H1 (cell line): ENCODE measurements at regions not wholly inside any gene's neighbourhood (a gene's known extent, or its start where the extent isn't known, plus 50 kb on each side); places are given as distances from the start of the nearest gene placed in this dataset.

Experiments
- CTCF ChIA-PET: fragments of 300-600 bp; sonication (Branson Sonifier 250); formaldehyde crosslinking; loops from one replicate; lab custom pipeline; 2021; ENCODE audit not compliant: partially characterized antibody; lab: Charles Lee
- POLR2A ChIA-PET: fragments of 300-600 bp; sonication (Branson Sonifier 250); formaldehyde crosslinking; loops from one replicate; lab custom pipeline; 2021; ENCODE audit warnings: inconsistent platforms; ENCODE audit not compliant: partially characterized antibody; lab: Charles Lee
- DNase-seq, 2 experiments: peaks; one replicate each; pipeline versions ENCODE4 v3.0.0 to v3.0.0-alpha.2; 2010 to 2022; ENCODE audit warnings: low spot score in 2 of 2, low read depth in 1 of 2, mixed read lengths in 1 of 2
- FAIRE-seq: peaks from 2 replicates; lab custom pipeline; 2011; peaks lifted over from hg19 to GRCh38; lab: Jason Lieb, UNC
- H2AFZ ChIP-seq: 2 replicates; pipeline ENCODE4 v1.8.1; 2012; ENCODE audit warnings: low read length, inconsistent platforms
- H2AK5ac ChIP-seq: 2 replicates; pipeline ENCODE4 v1.6.1; 2013; ENCODE audit warnings: low read depth, low read length
- H2BK120ac ChIP-seq: replicated peaks from 2 replicates; pipeline ENCODE3; 2013; ENCODE audit warnings: low read depth, low read length, inconsistent platforms
- H2BK12ac ChIP-seq: 2 replicates; pipeline ENCODE4 v1.6.1; 2013; ENCODE audit warnings: low read depth, low read length
- H2BK15ac ChIP-seq: 2 replicates; pipeline ENCODE4 v1.6.1; 2013; ENCODE audit warnings: low read length
- H2BK20ac ChIP-seq: 2 replicates; pipeline ENCODE4 v1.6.1; 2013; ENCODE audit warnings: low read length
- H2BK5ac ChIP-seq: 2 replicates; pipeline ENCODE4 v1.6.1; 2013; ENCODE audit warnings: low read depth, low read length
- H3K14ac ChIP-seq: 2 replicates; pipeline ENCODE4 v1.6.1; 2013; ENCODE audit warnings: inconsistent platforms; ENCODE audit not compliant: insufficient read length
- H3K18ac ChIP-seq: 2 replicates; pipeline ENCODE4 v1.6.1; 2013; ENCODE audit warnings: low read length; ENCODE audit errors: extremely low read depth
- H3K23ac ChIP-seq: 2 replicates; pipeline ENCODE4 v1.6.1; 2013; ENCODE audit warnings: inconsistent platforms; ENCODE audit not compliant: insufficient read length
- H3K23me2 ChIP-seq: 2 replicates; pipeline ENCODE4 v1.6.1; 2013; ENCODE audit warnings: low read depth, low read length
- H3K27ac ChIP-seq: 2 replicates; pipeline ENCODE4 v1.6.1; 2011; ENCODE audit warnings: low read depth, low read length, inconsistent platforms
- H3K27me3 ChIP-seq, 4 experiments: replicated peaks in 1 of 4; 1 replicate in 1 of 4; 2 replicates in 3 of 4; pipeline versions ENCODE4 v1.6.1 to v1.8.1; 2011 to 2013; ENCODE audit warnings: low read length in 3 of 4, mild to moderate bottlenecking in 3 of 4, inconsistent platforms in 2 of 4, mixed read lengths in 2 of 4, moderate library complexity in 1 of 4; ENCODE audit not compliant: control insufficient read depth in 3 of 4, insufficient read depth in 3 of 4; ENCODE audit errors: extremely low read depth in 1 of 4
- H3K36me3 ChIP-seq, 4 experiments: 2 replicates each; pipeline versions ENCODE4 v1.6.1 to v1.8.1; 2011 to 2013; ENCODE audit warnings: mild to moderate bottlenecking in 4 of 4, low read length in 3 of 4, moderate library complexity in 2 of 4, control low read depth in 1 of 4, inconsistent platforms in 1 of 4; ENCODE audit not compliant: insufficient read depth in 4 of 4, control insufficient read depth in 2 of 4
- H3K4ac ChIP-seq: replicated peaks from 2 replicates; pipeline ENCODE3; 2013; ENCODE audit warnings: low read length, low read depth, mixed read lengths, inconsistent platforms; ENCODE audit not compliant: insufficient read length
- H3K4me1 ChIP-seq, 4 experiments: replicated peaks in 1 of 4; 1 replicate in 1 of 4; 2 replicates in 3 of 4; pipeline versions ENCODE4 v1.6.1 to v1.8.1; 2011 to 2013; ENCODE audit warnings: low read length in 3 of 4, inconsistent platforms in 2 of 4, mixed read lengths in 1 of 4; ENCODE audit not compliant: insufficient read depth in 4 of 4, control insufficient read depth in 3 of 4
- H3K4me2 ChIP-seq, 2 experiments: 2 replicates each; pipeline versions ENCODE4 v1.6.1 to v1.8.1; 2011 to 2013; ENCODE audit warnings: low read depth in 2 of 2, low read length in 2 of 2, control low read depth in 1 of 2, inconsistent platforms in 1 of 2, mild to moderate bottlenecking in 1 of 2; ENCODE audit not compliant: insufficient read depth in 1 of 2
- H3K4me3 ChIP-seq, 4 experiments: fragments of 200-600, 300-600 bp in 1 of 4; sonication (generic), shearing (Covaris generic), sonication (Bioruptor Twin) in 1 of 4; 2 replicates each; pipeline versions ENCODE4 v1.5.1 to v1.8.1; 2011 to 2016; ENCODE audit warnings: low read length in 4 of 4, low read depth in 3 of 4, control low read depth in 2 of 4, inconsistent platforms in 2 of 4, mild to moderate bottlenecking in 2 of 4, mixed read lengths in 1 of 4, moderate library complexity in 1 of 4; ENCODE audit not compliant: insufficient read depth in 2 of 4; ENCODE audit errors: extremely low read depth in 1 of 4
- H3K56ac ChIP-seq: replicated peaks from 2 replicates; pipeline ENCODE3; 2013; ENCODE audit warnings: low read depth, mild to moderate bottlenecking, mixed read lengths, low read length, inconsistent platforms; ENCODE audit not compliant: insufficient read length
- H3K79me1 ChIP-seq: 2 replicates; pipeline ENCODE4 v1.6.1; 2013; ENCODE audit warnings: low read depth, low read length, control low read depth
- H3K79me2 ChIP-seq, 2 experiments: 2 replicates each; pipeline versions ENCODE4 v1.6.1 to v1.8.1; 2012 to 2013; ENCODE audit warnings: low read length in 2 of 2, mild to moderate bottlenecking in 2 of 2, inconsistent platforms in 1 of 2; ENCODE audit not compliant: insufficient read depth in 2 of 2, control insufficient read depth in 1 of 2
- H3K9ac ChIP-seq, 4 experiments: replicated peaks in 1 of 4; 1 replicate in 1 of 4; 2 replicates in 3 of 4; pipeline versions ENCODE4 v1.6.1 to v1.8.1; 2011 to 2013; ENCODE audit warnings: low read depth in 3 of 4, low read length in 3 of 4, control low read depth in 2 of 4, mild to moderate bottlenecking in 2 of 4, moderate library complexity in 2 of 4, inconsistent platforms in 1 of 4; ENCODE audit errors: extremely low read depth in 1 of 4
- H3K9me3 ChIP-seq, 2 experiments: 2 replicates each; pipeline versions ENCODE4 v1.6.1 to v1.8.1; 2012 to 2013; ENCODE audit warnings: mild to moderate bottlenecking in 2 of 2, moderate library complexity in 2 of 2, control low read depth in 1 of 2, inconsistent platforms in 1 of 2, low read depth in 1 of 2, low read length in 1 of 2, mixed read lengths in 1 of 2; ENCODE audit not compliant: insufficient read depth in 2 of 2
- H4K20me1 ChIP-seq, 2 experiments: replicated peaks in 1 of 2; 2 replicates each; pipeline versions ENCODE3 to v1.8.1; 2011 to 2013; ENCODE audit warnings: inconsistent platforms in 2 of 2, low read length in 2 of 2, mild to moderate bottlenecking in 1 of 2; ENCODE audit not compliant: insufficient read depth in 2 of 2, control insufficient read depth in 1 of 2
- H4K5ac ChIP-seq: 2 replicates; pipeline ENCODE4 v1.6.1; 2013; ENCODE audit warnings: low read length, low read depth, mixed read lengths, inconsistent platforms; ENCODE audit not compliant: insufficient read length
- H4K8ac ChIP-seq: 2 replicates; pipeline ENCODE4 v1.8.0; 2013; ENCODE audit warnings: mild to moderate bottlenecking, moderate library complexity, low read length, inconsistent platforms; ENCODE audit not compliant: insufficient read depth; ENCODE audit errors: extremely low read depth
- H4K91ac ChIP-seq: replicated peaks from 2 replicates; pipeline ENCODE3; 2013; ENCODE audit warnings: low read length, mixed read lengths, inconsistent platforms; ENCODE audit not compliant: insufficient read length
- CEBPB ChIP-seq: IDR thresholded peaks from 2 replicates; pipeline ENCODE4 v1.6.1; 2012; ENCODE audit warnings: low read depth, low read length
- CREB1 ChIP-seq: IDR thresholded peaks from 2 replicates; pipeline ENCODE4 v1.6.1; 2012; ENCODE audit warnings: inconsistent platforms
- HDAC2 ChIP-seq, 2 experiments: fragments of 300-600 bp in 1 of 2; sonication (generic) in 1 of 2; IDR thresholded peaks; 2 replicates each; pipeline ENCODE4 v1.6.1; 2011 to 2012; ENCODE audit warnings: low read depth in 2 of 2, low read length in 2 of 2, mild to moderate bottlenecking in 2 of 2, moderate library complexity in 2 of 2, borderline replicate concordance in 1 of 2, inconsistent platforms in 1 of 2
- NRF1 ChIP-seq: IDR thresholded peaks from 2 replicates; pipeline ENCODE4 v1.6.1; 2011; ENCODE audit warnings: mild to moderate bottlenecking, low read depth, low read length, improper control_type of control experiment
- SIN3A ChIP-seq, 2 experiments: IDR thresholded peaks in 1 of 2; conservative IDR thresholded peaks in 1 of 2; 2 replicates each; pipeline ENCODE4 v1.6.1; 2011 to 2012; ENCODE audit warnings: low read length in 2 of 2, improper control_type of control experiment in 1 of 2, low read depth in 1 of 2, mild to moderate bottlenecking in 1 of 2
- SIX5 ChIP-seq: IDR thresholded peaks from 2 replicates; pipeline ENCODE4 v1.6.1; 2011; ENCODE audit warnings: mild to moderate bottlenecking, low read depth, low read length
- TF ChIP-seq, protein P1 (sequence below): IDR thresholded peaks from 2 replicates; pipeline ENCODE4 v1.6.1; 2011; ENCODE audit warnings: low read depth, mild to moderate bottlenecking, low read length; ENCODE audit not compliant: insufficient read depth

DNA sequence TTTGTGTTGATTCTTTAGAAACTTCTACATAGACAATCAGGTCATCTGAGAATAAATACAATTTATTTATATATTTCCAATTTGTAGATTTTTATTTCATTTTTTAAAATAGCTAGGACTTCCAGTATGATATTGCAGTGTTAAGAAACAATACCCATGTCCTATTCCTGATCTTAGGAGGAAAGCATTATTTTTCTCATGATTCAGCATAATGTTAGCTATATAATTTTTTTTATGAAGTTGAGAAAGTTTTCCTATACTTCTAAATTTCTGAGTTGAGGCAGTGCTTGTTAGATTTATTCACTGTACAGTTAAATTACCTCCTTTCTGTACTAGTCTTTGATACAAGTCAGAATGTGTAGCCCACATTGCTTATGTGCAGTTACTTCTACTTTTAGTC is 595.7 kb upstream of the HS6ST1 start:
- H2AK5ac ChIP-seq: no peak overlapping the region
- H3K9ac ChIP-seq: no peak overlapping the region
- H3K4me3 ChIP-seq: no peak overlapping the region
- no peak for FAIRE-seq
- H3K56ac ChIP-seq: no peak overlapping the region
- no peak overlapping the region for H4K5ac ChIP-seq
- H2BK20ac ChIP-seq: no peak overlapping the region
- H3K18ac ChIP-seq: no peak overlapping the region
- H3K4ac ChIP-seq: no peak overlapping the region
- no peak for DNase-seq
- H4K91ac ChIP-seq: no peak overlapping the region
- H4K8ac ChIP-seq: no peak overlapping the region
- no peak overlapping the region for H2BK5ac ChIP-seq
- H2BK15ac ChIP-seq: no peak overlapping the region
- peaks cover 0 to 3% of the 10 kb centered on the region in 2 experiments; a peak in 1 of 4 replicates for H3K9me3 ChIP-seq
- ChIA-PET POLR2A (no interaction called here), CTCF (no interaction called here)
- H3K14ac ChIP-seq: no peak overlapping the region
- no peaks in the 10 kb centered on the region for H3K27me3 ChIP-seq
- no peak overlapping the region for H2AFZ ChIP-seq
- H3K79me1 ChIP-seq: no peaks in the 10 kb centered on the region
- no peak overlapping the region for H3K27ac ChIP-seq
- no peak overlapping the region for H2BK12ac ChIP-seq
- no peak overlapping the region for H3K4me2 ChIP-seq
- no peaks in the 10 kb centered on the region for H3K79me2 ChIP-seq
- no peaks in the 10 kb centered on the region for H3K36me3 ChIP-seq
- H3K23ac ChIP-seq: no peak overlapping the region
- H2BK120ac ChIP-seq: no peak overlapping the region
- H4K20me1 ChIP-seq: no peaks in the 10 kb centered on the region
- H3K4me1 ChIP-seq: no peaks in the 10 kb centered on the region
- no peaks in the 10 kb centered on the region for H3K23me2 ChIP-seq
- no peak for TF ChIP-seq SIN3A (conservative IDR thresholded peaks at IDR 0.05 in 1 of 2, IDR thresholded peaks at IDR 0.05 in 1 of 2; ENCODE audit: low read depth in 1 of 2, low read length in 2 of 2)
- no peak for TF ChIP-seq SIX5
- TF ChIP-seq HDAC2 (IDR thresholded peaks at IDR 0.05; ENCODE audit: borderline replicate concordance in 1 of 2, low read depth in 2 of 2, low read length in 2 of 2): no peak
- TF ChIP-seq, protein P1, sequence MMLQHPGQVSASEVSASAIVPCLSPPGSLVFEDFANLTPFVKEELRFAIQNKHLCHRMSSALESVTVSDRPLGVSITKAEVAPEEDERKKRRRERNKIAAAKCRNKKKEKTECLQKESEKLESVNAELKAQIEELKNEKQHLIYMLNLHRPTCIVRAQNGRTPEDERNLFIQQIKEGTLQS: no peak
- TF ChIP-seq NRF1: no peak
- TF ChIP-seq CEBPB: no peak
- no peak for TF ChIP-seq CREB1
